Middle frontal gyrus (tissue), 1 donor: ENCODE measurements at regions not wholly inside any gene's neighbourhood (a gene's known extent, or its start where the extent isn't known, plus 50 kb on each side); places are given as distances from the start of the nearest gene placed in this dataset.
"Not testable (repeated sequence)": the region's sequence is repeated elsewhere in the genome, so short reads cannot be mapped to it uniquely, and the experiment has no call there.

Experiments
- DNase-seq: peaks from one replicate; pipeline ENCODE4 v3.0.0-alpha.2; 2015; ENCODE audit warnings: low spot score; ENCODE audit errors: extremely low spot score

DNA sequence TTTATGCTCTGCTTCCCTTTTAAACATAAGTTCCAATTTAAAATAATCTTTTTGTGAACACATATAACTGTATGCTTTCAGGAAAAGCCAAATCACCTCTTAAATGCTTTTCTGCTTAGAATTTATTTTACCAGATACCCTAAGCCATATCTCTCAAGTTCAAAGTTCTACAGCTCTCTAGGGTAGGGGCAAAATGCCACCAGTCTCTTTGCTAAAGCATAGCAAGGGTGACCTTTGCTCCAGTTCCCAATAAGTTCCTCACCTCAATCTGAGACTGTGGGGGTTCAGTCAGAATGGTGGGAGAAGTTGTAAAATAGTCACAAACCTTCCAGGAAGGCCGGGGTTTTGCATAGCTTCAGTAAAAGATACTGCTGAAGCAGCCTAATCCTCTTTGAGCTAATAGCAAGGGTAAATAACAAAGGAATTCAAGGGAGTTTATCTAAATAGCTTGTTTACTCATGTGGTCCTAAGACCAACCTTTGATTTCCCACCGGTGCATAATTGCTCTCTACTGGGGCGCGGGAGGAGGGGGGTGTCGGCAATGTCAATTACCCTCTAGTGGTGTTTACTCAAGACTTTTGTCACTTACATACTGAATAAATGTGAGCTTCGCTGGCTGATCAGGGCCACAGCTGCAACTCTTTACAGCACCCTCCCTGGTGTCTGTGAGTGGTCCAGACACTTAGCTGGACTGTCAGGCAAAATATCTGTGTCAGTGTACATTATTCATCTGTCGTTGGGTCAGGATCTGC, 1376.2 kb downstream of the NCAM2 start:
- DNase-seq = no peak

DNA sequence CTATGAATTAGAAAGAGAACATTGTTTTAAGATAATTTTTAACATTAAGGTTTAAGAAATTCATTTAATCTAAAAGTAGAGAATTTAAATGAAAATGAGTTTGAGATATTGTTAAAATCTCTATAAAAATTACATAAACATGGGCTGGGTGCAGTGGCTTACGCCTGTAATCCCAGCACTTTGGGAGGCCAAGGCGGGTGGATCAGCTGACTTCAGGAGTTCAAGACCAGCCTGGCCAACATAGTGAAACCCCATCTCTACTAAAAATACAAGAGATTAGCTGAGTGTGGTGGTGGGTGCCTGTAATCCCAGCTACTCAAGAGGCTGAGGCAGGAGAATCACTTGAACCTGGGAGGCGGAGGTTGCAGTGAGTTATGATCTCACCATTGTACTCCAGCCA, 1379.6 kb downstream of the NCAM2 start:
- not testable (repeated sequence) for DNase-seq

GRCh38 chr21:22393324-22393723, 1395.1 kb downstream of the NCAM2 start:
- no peak for DNase-seq

- no peak for DNase-seq
Observed at GRCh38 chr21:22395965-22396364, 1397.8 kb downstream of the NCAM2 start.

GRCh38 chr21:22399681-22400514, 1401.7 kb downstream of the NCAM2 start:
- no peak for DNase-seq

DNA sequence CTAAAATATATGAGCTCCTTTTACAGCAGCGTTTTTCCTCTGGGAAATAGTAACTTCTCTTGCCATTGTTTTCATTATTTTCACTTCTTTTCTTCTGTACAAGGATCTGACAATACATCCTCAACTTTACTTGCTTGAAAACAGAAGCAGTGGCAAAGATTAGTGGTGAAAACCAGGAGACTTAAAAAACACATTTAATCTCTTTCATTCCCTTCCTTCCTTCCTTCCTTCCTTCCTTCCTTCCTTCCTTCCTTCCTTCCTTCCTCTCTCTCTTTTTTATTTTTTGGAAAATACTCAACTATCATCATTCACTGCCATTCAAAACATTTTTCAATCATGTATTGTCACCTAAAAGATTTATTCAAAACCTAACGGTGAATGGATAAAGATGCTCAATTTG, 1411.4 kb downstream of the NCAM2 start:
- no peak for DNase-seq

DNA sequence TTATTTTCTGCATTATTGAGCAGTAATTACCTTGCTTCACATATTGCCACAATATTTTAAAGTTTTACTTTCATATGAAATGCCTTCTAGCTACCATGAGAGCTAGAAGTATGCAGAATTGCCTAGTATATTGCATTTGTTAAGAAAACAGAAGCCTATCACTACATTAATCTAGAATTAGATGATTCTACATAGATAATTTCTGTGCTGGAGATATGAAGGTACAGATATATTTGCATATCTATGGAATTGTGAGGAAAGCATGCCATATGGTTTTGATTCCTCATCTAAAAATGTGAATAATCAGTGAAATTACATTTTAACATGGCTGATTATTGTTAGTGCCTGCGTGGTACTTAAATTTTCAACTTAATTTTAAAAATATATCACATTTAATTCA, 1418.3 kb downstream of the NCAM2 start:
- no peak for DNase-seq

DNA sequence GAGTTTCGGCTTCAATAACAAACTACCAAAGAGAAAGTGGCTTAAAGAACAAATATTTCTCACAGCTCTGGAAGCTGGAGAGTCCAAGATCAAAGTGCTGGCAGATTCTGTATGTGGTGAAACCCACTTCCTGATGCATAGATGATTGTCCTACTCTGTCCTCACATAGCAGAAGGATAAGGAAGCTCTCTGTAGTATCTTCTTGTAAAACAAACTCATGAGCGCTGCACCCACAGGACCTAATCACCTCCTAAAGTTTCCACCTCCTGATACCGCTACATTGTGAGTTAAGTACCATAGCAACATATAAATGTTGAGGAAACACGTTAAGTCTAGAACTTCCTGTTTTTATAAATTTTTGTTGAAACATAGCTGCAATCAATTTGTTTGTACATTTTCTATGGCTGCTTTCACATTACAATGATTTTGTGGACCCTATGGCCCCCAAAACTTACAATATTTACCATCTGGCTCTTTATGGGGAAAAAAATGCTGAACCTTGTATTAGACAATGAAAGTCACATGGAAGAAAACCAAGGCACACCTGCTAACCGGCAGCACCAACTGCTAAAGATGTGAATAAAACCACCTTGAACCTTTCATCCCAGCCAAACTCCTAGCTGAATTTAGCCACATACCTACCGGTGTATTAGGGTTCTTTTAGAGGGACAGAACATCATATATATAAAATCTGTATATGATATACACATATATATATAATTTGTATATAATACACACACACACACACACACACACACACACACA, 1423.4 kb downstream of the NCAM2 start:
- no peak for DNase-seq

GRCh38 chr21:22438428-22439086, 1440.3 kb downstream of the NCAM2 start:
- DNase-seq = no peak

- DNase-seq = no peak
Observed at GRCh38 chr21:22444990-22445389, 1446.8 kb downstream of the NCAM2 start.

DNA sequence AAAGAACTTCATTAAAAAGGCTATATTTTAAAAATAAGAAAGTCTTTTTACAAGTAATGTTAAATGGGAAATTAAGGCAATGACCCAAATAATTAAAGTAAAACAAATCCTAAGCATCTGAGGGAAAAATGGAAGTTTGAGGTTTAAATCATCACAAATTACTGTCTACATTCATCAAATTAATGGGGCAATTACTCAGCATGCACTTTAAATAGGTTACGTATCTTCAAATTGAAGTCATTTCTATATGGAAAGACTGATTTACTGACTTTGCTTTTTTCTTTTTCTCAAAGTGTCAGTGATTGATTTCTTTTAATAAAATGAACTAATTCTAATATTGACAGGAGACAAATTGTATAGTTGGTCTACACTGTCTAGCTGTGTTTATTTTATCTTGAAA, 1452.3 kb downstream of the NCAM2 start:
- DNase-seq = no peak

DNA sequence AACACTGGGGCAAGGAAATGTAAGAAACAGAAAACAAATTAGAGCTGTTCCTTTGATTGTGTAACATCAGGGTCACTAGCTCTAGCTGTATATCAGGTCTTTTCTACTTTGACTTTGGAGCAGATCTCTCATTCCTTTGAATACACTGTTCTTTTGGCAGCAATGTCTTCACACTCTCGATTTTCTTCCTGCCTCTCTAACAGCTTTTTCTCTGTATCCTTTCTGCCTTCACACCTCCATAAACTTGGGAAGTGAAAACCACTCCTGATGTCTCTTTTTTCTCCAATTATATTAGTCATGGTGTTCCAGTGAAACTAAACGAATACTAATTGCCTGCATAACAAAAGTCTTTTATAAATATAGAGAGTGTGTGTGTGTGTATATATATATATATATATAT, 1458.0 kb downstream of the NCAM2 start:
- DNase-seq = peak; percentile 23

GRCh38 chr21:22468893-22469292, 1470.7 kb downstream of the NCAM2 start:
- no peak for DNase-seq

GRCh38 chr21:22474403-22474802, 1476.2 kb downstream of the NCAM2 start:
- no peak for DNase-seq

DNA sequence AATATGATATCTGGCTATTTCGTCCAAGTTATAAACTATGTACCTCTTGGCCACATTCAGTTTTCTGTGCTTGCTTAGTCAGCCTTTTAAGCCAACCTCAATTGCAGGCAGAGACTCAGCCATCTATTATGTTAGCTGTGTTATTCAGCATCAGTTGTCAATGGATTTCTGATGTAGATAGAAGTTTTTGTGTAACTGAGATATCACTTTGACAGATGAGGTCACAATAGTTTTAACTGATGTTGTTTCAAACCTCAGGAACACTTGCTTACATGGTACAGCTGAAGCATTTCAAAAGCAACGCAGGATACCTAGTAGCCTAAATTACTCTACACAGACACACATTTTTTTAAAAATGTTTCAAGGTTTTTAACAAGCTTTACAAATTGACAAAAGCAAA, 1478.0 kb downstream of the NCAM2 start:
- no peak for DNase-seq

GRCh38 chr21:22476726-22477646, 1478.8 kb downstream of the NCAM2 start:
- DNase-seq = peak; percentile 14

- DNase-seq = no peak
Observed at GRCh38 chr21:22490049-22490448, 1491.8 kb downstream of the NCAM2 start.

- no peak for DNase-seq
Observed at GRCh38 chr21:22516230-22516629, 1518.0 kb downstream of the NCAM2 start.

DNA sequence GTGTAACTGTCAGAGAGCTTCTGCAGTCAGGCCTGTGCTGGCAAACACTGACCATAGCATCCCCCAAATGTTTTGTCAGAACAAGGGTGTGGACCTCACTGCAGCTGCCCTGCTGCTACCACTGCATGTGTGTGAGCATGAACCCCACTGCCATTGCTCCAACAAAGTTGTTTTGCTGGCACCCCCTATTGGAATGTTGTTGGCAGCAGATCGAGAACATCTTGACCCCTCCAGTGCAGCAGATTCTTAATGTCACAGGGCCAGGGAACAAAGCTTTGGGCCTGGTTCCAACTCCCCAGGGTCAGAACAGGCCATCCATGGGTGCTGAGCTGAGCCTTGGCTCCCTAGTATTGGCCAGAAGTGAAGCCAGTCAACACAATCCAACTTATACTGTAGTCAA, 1537.4 kb downstream of the NCAM2 start:
- no peak for DNase-seq

DNA sequence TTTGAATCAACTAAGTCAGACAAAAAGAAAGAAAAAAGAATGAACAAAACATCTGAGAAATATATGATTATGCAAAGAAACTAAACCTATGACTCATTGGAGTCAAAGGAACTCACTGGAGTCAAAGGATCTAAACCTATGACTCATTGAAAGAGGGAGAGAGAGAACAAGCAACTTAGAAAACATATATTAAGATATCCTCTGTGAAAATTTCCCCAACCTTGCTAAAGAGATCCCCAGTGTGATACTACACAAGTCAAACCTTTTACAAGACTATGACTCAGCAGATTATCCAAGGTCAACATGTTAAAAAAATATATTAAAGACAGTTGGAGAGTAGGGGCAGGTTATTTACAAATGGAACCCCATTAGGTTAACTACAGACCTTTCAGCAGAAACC, 1538.3 kb downstream of the NCAM2 start:
- no peak for DNase-seq
